ENCODE measurements at regions not wholly inside any gene's neighbourhood (a gene's known extent, or its start where the extent isn't known, plus 50 kb on each side); places are given as distances from the start of the nearest gene placed in this dataset.

- no peak overlapping the region for H3K27ac ChIP-seq (ENCODE audit: insufficient read depth, low read depth, low read length, poor library complexity, severe bottlenecking)
- no peaks in the 10 kb centered on the region for H3K9me3 ChIP-seq (ENCODE audit: control insufficient read depth, low read length)
- H3K27me3 ChIP-seq (ENCODE audit: control insufficient read depth, insufficient read depth, low read length, poor library complexity, severe bottlenecking): no peaks in the 10 kb centered on the region
- H3K4me3 ChIP-seq (ENCODE audit: insufficient read depth, low read depth, low read length): no peak overlapping the region
- WGBS, 2 experiments: 90 to 92% methylated on average over 2 of the region's 2 CpGs
- no peaks in the 10 kb centered on the region for H3K36me3 ChIP-seq (ENCODE audit: control insufficient read depth, insufficient read depth, low read length)
- H3K4me1 ChIP-seq (ENCODE audit: control insufficient read depth, insufficient read depth, low read length): peaks cover 13% of the 10 kb centered on the region
Observed at GRCh38 chr3:124435467-124435866, 294.8 kb upstream of the UMPS start.

GRCh38 chr3:124438813-124439212 is 291.4 kb upstream of the UMPS start:
- H3K9me3 ChIP-seq (ENCODE audit: control insufficient read depth, low read length): no peaks in the 10 kb centered on the region
- WGBS, 2 experiments: 30 to 44% methylated on average over 4 of the region's 4 CpGs
- H3K27ac ChIP-seq (ENCODE audit: insufficient read depth, low read depth, low read length, poor library complexity, severe bottlenecking): no peak overlapping the region
- no peaks in the 10 kb centered on the region for H3K36me3 ChIP-seq (ENCODE audit: control insufficient read depth, insufficient read depth, low read length)
- peaks cover 13% of the 10 kb centered on the region for H3K4me1 ChIP-seq (ENCODE audit: control insufficient read depth, insufficient read depth, low read length)
- no peaks in the 10 kb centered on the region for H3K27me3 ChIP-seq (ENCODE audit: control insufficient read depth, insufficient read depth, low read length, poor library complexity, severe bottlenecking)
- no peak overlapping the region for H3K4me3 ChIP-seq (ENCODE audit: insufficient read depth, low read depth, low read length)

- Histone ChIP-seq H3K4me1 (ENCODE audit: control insufficient read depth, insufficient read depth, low read length) (peaks cover 13% of the 10 kb centered on the region), H3K27me3 (ENCODE audit: control insufficient read depth, insufficient read depth, low read length, poor library complexity, severe bottlenecking) (no peaks in the 10 kb centered on the region), H3K4me3 (ENCODE audit: insufficient read depth, low read depth, low read length) (no peak overlapping the region), H3K9me3 (ENCODE audit: control insufficient read depth, low read length) (no peaks in the 10 kb centered on the region), H3K27ac (ENCODE audit: insufficient read depth, low read depth, low read length, poor library complexity, severe bottlenecking) (no peak overlapping the region), H3K36me3 (ENCODE audit: control insufficient read depth, insufficient read depth, low read length) (no peaks in the 10 kb centered on the region)
- WGBS, 2 experiments: 13 to 31% methylated on average over 1 of the region's 1 CpG
Observed at GRCh38 chr3:124439603-124440002, 290.6 kb upstream of the UMPS start.

- H3K9me3 ChIP-seq (ENCODE audit: control insufficient read depth, low read length): no peaks in the 10 kb centered on the region
- H3K27ac ChIP-seq (ENCODE audit: insufficient read depth, low read depth, low read length, poor library complexity, severe bottlenecking): no peak overlapping the region
- no peak overlapping the region for H3K4me3 ChIP-seq (ENCODE audit: insufficient read depth, low read depth, low read length)
- WGBS, 2 experiments: 90 to 91% methylated on average over 8 to 9 of the region's 9 CpGs
- H3K4me1 ChIP-seq (ENCODE audit: control insufficient read depth, insufficient read depth, low read length): peaks cover 13% of the 10 kb centered on the region
- H3K36me3 ChIP-seq (ENCODE audit: control insufficient read depth, insufficient read depth, low read length): no peaks in the 10 kb centered on the region
- H3K27me3 ChIP-seq (ENCODE audit: control insufficient read depth, insufficient read depth, low read length, poor library complexity, severe bottlenecking): no peaks in the 10 kb centered on the region
Observed at GRCh38 chr3:124441766-124442165, 288.5 kb upstream of the UMPS start.

GRCh38 chr3:124442463-124442862 is 287.8 kb upstream of the UMPS start:
- Histone ChIP-seq H3K4me1 (ENCODE audit: control insufficient read depth, insufficient read depth, low read length) (peaks cover 13% of the 10 kb centered on the region), H3K9me3 (ENCODE audit: control insufficient read depth, low read length) (no peaks in the 10 kb centered on the region), H3K4me3 (ENCODE audit: insufficient read depth, low read depth, low read length) (no peak overlapping the region), H3K27me3 (ENCODE audit: control insufficient read depth, insufficient read depth, low read length, poor library complexity, severe bottlenecking) (no peaks in the 10 kb centered on the region), H3K36me3 (ENCODE audit: control insufficient read depth, insufficient read depth, low read length) (no peaks in the 10 kb centered on the region), H3K27ac (ENCODE audit: insufficient read depth, low read depth, low read length, poor library complexity, severe bottlenecking) (no peak overlapping the region)
- WGBS, 2 experiments: 92 to 98% methylated on average over 2 of the region's 2 CpGs

- Histone ChIP-seq H3K9me3 (ENCODE audit: control insufficient read depth, low read length) (no peaks in the 10 kb centered on the region), H3K27ac (ENCODE audit: insufficient read depth, low read depth, low read length, poor library complexity, severe bottlenecking) (no peak overlapping the region), H3K4me3 (ENCODE audit: insufficient read depth, low read depth, low read length) (no peak overlapping the region), H3K27me3 (ENCODE audit: control insufficient read depth, insufficient read depth, low read length, poor library complexity, severe bottlenecking) (no peaks in the 10 kb centered on the region), H3K36me3 (ENCODE audit: control insufficient read depth, insufficient read depth, low read length) (no peaks in the 10 kb centered on the region), H3K4me1 (ENCODE audit: control insufficient read depth, insufficient read depth, low read length) (peaks cover 13% of the 10 kb centered on the region)
- 82 to 92% methylated on average over 1 of the region's 1 CpG for WGBS, 2 experiments
Observed at GRCh38 chr3:124443446-124443845, 286.8 kb upstream of the UMPS start.

- no peaks in the 10 kb centered on the region for H3K27me3 ChIP-seq (ENCODE audit: control insufficient read depth, insufficient read depth, low read length, poor library complexity, severe bottlenecking)
- H3K36me3 ChIP-seq (ENCODE audit: control insufficient read depth, insufficient read depth, low read length): no peaks in the 10 kb centered on the region
- whole genome bisulfite sequencing, 2 experiments: 94 to 96% methylated on average over 2 of the region's 2 CpGs
- H3K4me1 ChIP-seq (ENCODE audit: control insufficient read depth, insufficient read depth, low read length): peaks cover 8% of the 10 kb centered on the region
- H3K9me3 ChIP-seq (ENCODE audit: control insufficient read depth, low read length): no peaks in the 10 kb centered on the region
- no peak overlapping the region for H3K27ac ChIP-seq (ENCODE audit: insufficient read depth, low read depth, low read length, poor library complexity, severe bottlenecking)
- H3K4me3 ChIP-seq (ENCODE audit: insufficient read depth, low read depth, low read length): no peak overlapping the region
Observed at GRCh38 chr3:124444075-124444474, 286.2 kb upstream of the UMPS start.

- WGBS, 2 experiments: 93 to 100% methylated on average over 2 to 3 of the region's 3 CpGs
- Histone ChIP-seq H3K4me3 (ENCODE audit: insufficient read depth, low read depth, low read length) (no peak overlapping the region), H3K27me3 (ENCODE audit: control insufficient read depth, insufficient read depth, low read length, poor library complexity, severe bottlenecking) (no peaks in the 10 kb centered on the region), H3K4me1 (ENCODE audit: control insufficient read depth, insufficient read depth, low read length) (no peaks in the 10 kb centered on the region), H3K27ac (ENCODE audit: insufficient read depth, low read depth, low read length, poor library complexity, severe bottlenecking) (no peak overlapping the region), H3K9me3 (ENCODE audit: control insufficient read depth, low read length) (no peaks in the 10 kb centered on the region), H3K36me3 (ENCODE audit: control insufficient read depth, insufficient read depth, low read length) (no peaks in the 10 kb centered on the region)
Observed at GRCh38 chr3:124444896-124445295, 285.4 kb upstream of the UMPS start.

- Histone ChIP-seq H3K27ac (ENCODE audit: insufficient read depth, low read depth, low read length, poor library complexity, severe bottlenecking) (no peak overlapping the region), H3K27me3 (ENCODE audit: control insufficient read depth, insufficient read depth, low read length, poor library complexity, severe bottlenecking) (no peaks in the 10 kb centered on the region), H3K4me1 (ENCODE audit: control insufficient read depth, insufficient read depth, low read length) (no peaks in the 10 kb centered on the region), H3K36me3 (ENCODE audit: control insufficient read depth, insufficient read depth, low read length) (no peaks in the 10 kb centered on the region), H3K9me3 (ENCODE audit: control insufficient read depth, low read length) (no peaks in the 10 kb centered on the region), H3K4me3 (ENCODE audit: insufficient read depth, low read depth, low read length) (no peak overlapping the region)
- WGBS, 2 experiments: 90 to 95% methylated on average over 2 of the region's 2 CpGs
Observed at GRCh38 chr3:124447845-124448244, 282.4 kb upstream of the UMPS start.

- Histone ChIP-seq H3K27me3 (ENCODE audit: control insufficient read depth, insufficient read depth, low read length, poor library complexity, severe bottlenecking) (no peaks in the 10 kb centered on the region), H3K27ac (ENCODE audit: insufficient read depth, low read depth, low read length, poor library complexity, severe bottlenecking) (no peak overlapping the region), H3K36me3 (ENCODE audit: control insufficient read depth, insufficient read depth, low read length) (no peaks in the 10 kb centered on the region), H3K4me1 (ENCODE audit: control insufficient read depth, insufficient read depth, low read length) (no peaks in the 10 kb centered on the region), H3K9me3 (ENCODE audit: control insufficient read depth, low read length) (no peaks in the 10 kb centered on the region), H3K4me3 (ENCODE audit: insufficient read depth, low read depth, low read length) (no peak overlapping the region)
Observed at GRCh38 chr3:124448954-124449353, 281.3 kb upstream of the UMPS start.

- no peaks in the 10 kb centered on the region for H3K27me3 ChIP-seq (ENCODE audit: control insufficient read depth, insufficient read depth, low read length, poor library complexity, severe bottlenecking)
- 91 to 95% methylated on average over 3 of the region's 3 CpGs for WGBS, 2 experiments
- no peaks in the 10 kb centered on the region for H3K4me1 ChIP-seq (ENCODE audit: control insufficient read depth, insufficient read depth, low read length)
- no peak overlapping the region for H3K4me3 ChIP-seq (ENCODE audit: insufficient read depth, low read depth, low read length)
- no peaks in the 10 kb centered on the region for H3K9me3 ChIP-seq (ENCODE audit: control insufficient read depth, low read length)
- H3K36me3 ChIP-seq (ENCODE audit: control insufficient read depth, insufficient read depth, low read length): no peaks in the 10 kb centered on the region
- no peak overlapping the region for H3K27ac ChIP-seq (ENCODE audit: insufficient read depth, low read depth, low read length, poor library complexity, severe bottlenecking)
Observed at GRCh38 chr3:124450366-124450765, 279.9 kb upstream of the UMPS start.
